ENCODE measurements at regions not wholly inside any gene's neighbourhood (a gene's known extent, or its start where the extent isn't known, plus 50 kb on each side); places are given as distances from the start of the nearest gene placed in this dataset.
"Not testable (repeated sequence)": the region's sequence is repeated elsewhere in the genome, so short reads cannot be mapped to it uniquely, and the experiment has no call there.

- no peak for TF ChIP-seq CTCF (IDR thresholded peaks at IDR 0.05; ENCODE audit: borderline replicate concordance, insufficient read depth, low read depth, low read length)
- H3K4me3 ChIP-seq (ENCODE audit: low read depth, low read length) = no peak overlapping the region
Observed at GRCh38 chr12:59304077-59304721, 291.6 kb upstream of the SLC16A7 start.

- no peak overlapping the region for H3K4me3 ChIP-seq (ENCODE audit: low read depth, low read length)
- no peak for TF ChIP-seq CTCF (IDR thresholded peaks at IDR 0.05; ENCODE audit: borderline replicate concordance, insufficient read depth, low read depth, low read length)
Observed at GRCh38 chr12:59298296-59298695, 297.5 kb upstream of the SLC16A7 start.

- TF ChIP-seq CTCF (IDR thresholded peaks at IDR 0.05; ENCODE audit: borderline replicate concordance, insufficient read depth, low read depth, low read length) = no peak
- no peak overlapping the region for H3K4me3 ChIP-seq (ENCODE audit: low read depth, low read length)
Observed at GRCh38 chr12:59294221-59294620, 301.6 kb upstream of the SLC16A7 start.

- TF ChIP-seq CTCF (IDR thresholded peaks at IDR 0.05; ENCODE audit: borderline replicate concordance, insufficient read depth, low read depth, low read length) = no peak
- H3K4me3 ChIP-seq (ENCODE audit: low read depth, low read length) = no peak overlapping the region
Observed at GRCh38 chr12:59282999-59283398, 312.8 kb upstream of the SLC16A7 start.

GRCh38 chr12:59273561-59273960 lies 322.3 kb upstream of the SLC16A7 start:
- H3K4me3 ChIP-seq (ENCODE audit: low read depth, low read length) = not testable (repeated sequence)

- no peak for TF ChIP-seq CTCF (IDR thresholded peaks at IDR 0.05; ENCODE audit: borderline replicate concordance, insufficient read depth, low read depth, low read length)
- H3K4me3 ChIP-seq (ENCODE audit: low read depth, low read length) = no peak overlapping the region
Observed at GRCh38 chr12:59268295-59268809, 327.5 kb upstream of the SLC16A7 start.

GRCh38 chr12:59260202-59260601 lies 335.6 kb upstream of the SLC16A7 start:
- no peak for TF ChIP-seq CTCF (IDR thresholded peaks at IDR 0.05; ENCODE audit: borderline replicate concordance, insufficient read depth, low read depth, low read length)
- H3K4me3 ChIP-seq (ENCODE audit: low read depth, low read length) = no peak overlapping the region
